Activated CD4-positive, alpha-beta T cell treated with anti-CD3 and anti-CD28 coated beads, Interleukin-2, amount 50 U/mL, for 1 hour (primary cell): ENCODE measurements at regions not wholly inside any gene's neighbourhood (a gene's known extent, or its start where the extent isn't known, plus 50 kb on each side); places are given as distances from the start of the nearest gene placed in this dataset.

Experiments
- DNase-seq: peaks from one replicate; pipeline ENCODE4 v3.0.0-alpha.2; 2020

DNA sequence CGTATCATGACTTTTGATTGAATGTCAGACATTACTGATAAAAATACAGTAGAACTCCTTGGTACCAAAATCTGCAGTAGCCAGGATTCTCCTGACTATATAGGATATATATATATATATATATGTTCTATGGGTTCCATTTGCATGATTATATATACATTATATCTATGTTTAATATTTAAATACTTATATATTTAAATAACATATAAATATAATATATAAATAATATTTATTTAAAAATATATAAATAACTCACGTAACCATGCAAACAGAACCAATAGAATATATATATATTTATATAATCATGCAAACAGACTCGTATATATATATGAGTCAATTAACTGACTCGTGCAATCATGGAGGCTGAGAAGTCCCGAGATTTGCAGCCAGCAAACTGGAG lies 278.8 kb upstream of the PLXNA2 start:
- DNase-seq: no peak

DNA sequence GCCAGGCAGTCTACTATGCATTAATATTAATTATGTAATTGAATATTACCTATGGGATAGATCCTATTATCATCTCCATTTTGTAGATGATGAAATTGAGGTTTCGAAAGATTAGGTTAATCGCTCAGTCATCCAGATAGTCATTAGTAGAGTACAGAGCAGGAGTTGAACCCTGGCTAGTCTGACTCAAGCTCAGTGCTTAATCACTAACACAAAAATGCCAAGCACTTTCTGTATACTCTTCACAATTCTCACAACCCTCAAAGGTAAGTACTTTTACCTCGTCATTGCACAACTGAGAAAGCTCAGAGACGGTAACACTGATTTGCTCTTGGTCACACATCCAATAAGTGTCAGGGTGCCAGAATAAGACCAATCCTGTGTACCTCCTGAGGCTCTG lies 280.2 kb upstream of the PLXNA2 start:
- no peak for DNase-seq

DNA sequence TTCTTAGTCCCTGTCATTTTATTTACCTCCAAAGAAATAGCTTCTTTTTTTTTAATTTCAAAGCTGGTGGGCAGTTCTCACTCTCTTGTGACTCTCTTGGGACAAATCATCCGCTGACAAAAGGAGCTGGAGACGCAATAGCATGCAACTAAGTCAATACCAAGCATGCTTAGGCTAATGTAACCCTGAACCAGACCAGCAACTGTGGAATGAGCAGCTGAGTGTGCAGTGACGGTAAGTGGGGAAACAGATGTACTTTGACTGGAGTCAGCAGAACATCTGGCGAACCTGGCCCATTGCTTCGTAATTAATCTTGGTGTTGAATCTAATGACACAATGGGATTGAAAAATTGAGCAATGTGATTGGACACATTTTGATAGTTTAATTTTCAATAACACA lies 280.7 kb upstream of the PLXNA2 start:
- DNase-seq: no peak

DNA sequence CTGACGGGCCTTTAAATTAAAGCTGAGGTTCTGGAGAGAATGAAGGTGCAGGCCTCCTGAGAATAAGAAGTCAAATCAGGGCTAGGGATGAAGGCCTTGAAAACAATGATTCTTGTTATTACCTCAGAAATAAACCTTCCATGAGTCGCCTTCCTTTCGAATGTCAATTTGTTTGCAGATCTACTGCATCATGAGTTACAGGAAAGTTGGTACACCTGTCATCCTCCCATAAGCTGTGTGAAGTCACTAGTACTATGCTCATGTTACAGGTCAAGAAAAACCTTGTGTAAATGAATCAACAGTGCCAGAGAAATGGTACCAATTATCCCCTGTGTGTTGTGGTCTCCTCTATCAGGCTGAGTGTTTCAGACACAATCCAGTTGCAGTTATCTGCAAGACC lies 281.2 kb upstream of the PLXNA2 start:
- no peak for DNase-seq

DNA sequence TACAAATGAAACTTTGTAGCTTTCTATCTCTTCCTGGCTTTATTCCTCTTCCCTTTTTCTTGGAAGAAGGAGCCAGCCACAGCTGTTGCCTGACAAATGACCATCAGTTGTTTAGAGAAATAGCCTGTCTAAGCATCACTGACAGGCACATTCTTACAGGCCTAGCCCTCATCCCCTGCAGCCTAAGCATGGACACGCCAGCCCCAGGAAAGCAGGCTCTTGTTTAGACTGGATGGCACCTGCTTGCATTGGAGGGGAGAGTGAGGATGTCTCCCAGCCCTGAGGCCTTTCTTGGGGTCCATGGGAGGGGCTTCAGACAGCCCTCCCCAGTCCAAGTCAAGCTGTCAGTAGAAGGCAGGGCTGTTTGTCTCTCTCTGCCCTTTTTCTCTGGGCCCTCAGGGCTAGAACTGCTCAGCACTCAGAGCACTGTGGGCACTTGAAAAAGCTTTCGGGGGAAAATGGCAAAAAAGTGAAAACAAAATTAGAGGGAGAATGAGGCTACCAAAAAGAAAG lies 282.5 kb upstream of the PLXNA2 start:
- no peak for DNase-seq

DNA sequence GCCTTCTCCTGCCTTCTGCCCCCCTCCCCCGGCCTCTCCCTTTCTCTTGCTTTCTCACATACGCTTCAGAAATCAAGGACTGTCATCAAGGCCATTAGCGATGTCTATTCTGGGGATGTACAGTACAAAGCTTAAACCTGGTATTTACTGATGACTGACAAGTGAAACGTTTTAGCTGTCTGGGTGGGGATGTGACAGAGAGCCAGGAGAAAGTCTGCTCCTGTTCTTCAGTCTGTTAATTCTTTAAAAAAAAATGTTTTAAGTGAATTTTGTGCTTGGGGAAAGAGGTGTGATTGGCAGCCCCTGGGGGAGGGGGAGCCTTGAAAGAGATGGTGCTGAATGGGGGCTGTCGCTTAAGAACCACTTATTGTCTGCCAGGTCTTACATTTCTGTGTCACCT lies 283.0 kb upstream of the PLXNA2 start:
- DNase-seq: no peak

DNA sequence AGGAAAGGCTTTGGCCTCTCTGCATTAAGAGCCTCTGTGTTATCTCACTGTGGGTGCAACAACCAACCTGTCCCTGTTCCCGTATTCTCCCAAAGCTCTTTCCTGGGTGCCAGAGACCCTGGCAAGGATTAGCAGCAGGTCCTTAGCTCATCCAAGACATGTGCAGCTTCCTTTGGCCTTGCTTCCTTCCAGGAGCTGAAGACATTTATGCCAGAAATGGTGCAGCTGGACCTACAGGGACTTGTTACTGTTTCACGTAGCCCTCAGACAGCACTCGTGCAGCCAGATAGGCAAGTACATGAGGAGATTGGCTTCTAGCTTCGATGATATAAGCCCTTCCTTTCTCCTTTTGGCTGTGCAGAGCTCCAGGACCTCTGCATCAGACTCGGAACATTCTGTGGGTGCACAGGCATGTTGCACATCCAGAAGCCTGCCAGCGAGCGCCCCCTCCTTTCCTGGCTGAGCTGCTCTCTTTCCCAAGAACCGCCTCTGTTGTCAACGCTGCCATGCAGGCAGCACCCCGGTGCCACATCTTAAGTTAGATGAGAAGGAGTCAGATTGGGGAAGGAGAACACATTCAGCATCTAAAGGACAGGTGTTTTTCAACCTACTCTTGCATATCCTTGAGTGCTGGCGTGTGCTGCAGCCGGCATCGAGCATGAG lies 284.5 kb upstream of the PLXNA2 start:
- DNase-seq: no peak

DNA sequence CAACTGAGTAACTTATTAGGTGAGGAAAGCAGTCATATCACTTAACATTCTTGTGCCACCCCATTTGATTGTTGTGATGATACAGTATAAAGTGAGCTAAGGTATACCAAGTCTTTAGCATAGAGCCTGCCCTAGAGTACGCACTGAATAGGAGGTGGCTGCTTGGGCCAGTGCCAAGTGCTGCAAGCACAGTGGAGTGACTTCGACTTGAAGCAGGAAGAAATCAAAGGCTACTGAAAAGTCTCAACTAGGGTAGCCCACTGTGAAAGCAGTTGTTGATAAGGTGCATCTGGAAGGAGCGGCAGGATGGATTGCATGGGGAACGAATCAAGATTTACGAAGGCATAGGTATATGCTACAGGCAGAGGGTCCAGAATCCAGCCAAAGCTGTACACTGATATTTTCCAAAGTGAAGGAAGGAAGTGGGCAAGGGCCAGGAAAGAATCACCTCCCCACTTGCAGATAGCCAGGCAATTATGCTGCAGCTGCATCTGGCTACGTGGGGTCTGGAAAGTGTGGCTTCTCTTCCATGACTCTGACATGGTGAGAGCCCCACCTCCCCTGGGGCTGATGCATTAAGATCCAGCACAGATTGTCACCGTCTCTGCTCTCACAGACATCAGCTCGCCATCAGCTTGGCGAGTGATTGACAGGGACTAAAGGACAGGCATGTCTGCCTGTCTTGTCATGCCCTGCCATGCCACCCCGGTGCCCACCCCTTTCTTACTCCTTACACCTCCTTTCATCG lies 287.0 kb upstream of the PLXNA2 start:
- no peak for DNase-seq

DNA sequence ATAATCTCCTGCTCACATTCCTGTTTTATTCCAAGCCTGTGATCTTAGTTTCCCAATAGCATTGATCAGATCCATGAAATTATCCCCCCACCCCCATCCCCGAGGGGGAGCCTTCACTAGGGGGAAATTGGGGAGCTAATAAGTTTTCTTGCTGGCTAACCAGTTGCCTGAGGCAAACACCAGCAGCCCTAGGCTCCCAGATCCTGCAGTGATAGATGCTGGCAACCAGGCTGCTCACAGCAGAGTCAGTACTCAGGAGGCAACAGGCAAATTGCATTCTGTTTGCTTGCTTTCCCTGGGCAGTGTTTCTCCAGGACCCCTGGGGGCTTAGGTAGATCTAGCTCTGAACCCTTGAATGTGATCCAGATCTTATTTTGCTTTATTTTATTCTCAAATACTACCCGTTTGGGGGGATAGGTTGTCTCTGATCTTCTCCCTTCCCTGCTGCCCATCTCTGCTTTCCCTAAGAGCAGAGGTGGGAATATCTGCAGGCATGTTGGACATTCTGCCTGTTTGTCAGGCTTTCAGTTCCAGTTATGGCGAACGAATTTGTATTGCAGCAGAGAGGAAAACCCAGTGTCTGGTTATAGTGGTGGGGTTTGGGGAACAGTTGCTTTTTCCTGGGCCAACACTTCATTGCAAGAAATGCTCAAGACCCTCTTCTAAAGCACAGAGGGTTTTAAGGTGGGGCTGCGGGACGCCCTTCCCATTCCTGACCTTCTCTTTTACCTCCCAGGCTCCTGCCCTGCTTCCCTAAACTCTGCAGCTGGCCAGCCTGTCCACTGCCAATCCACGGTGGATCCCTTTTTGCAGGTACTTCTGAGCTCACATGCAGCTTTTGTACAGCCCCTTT lies 289.8 kb upstream of the PLXNA2 start:
- DNase-seq: no peak

DNA sequence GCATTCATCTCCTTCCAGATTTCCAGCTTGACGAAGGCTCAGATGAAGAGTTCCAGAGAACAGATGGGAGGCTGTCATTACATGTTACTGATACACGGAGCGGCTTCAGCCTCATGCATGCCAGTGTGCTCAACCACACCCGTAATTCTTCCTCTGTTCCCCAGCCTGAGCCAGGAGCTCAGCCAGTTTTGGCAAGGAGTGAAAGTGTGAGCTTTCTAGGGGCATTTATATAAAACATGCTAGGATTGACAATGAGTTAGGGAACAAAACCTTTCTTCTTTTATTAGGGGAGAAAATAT lies 290.4 kb upstream of the PLXNA2 start:
- no peak for DNase-seq

DNA sequence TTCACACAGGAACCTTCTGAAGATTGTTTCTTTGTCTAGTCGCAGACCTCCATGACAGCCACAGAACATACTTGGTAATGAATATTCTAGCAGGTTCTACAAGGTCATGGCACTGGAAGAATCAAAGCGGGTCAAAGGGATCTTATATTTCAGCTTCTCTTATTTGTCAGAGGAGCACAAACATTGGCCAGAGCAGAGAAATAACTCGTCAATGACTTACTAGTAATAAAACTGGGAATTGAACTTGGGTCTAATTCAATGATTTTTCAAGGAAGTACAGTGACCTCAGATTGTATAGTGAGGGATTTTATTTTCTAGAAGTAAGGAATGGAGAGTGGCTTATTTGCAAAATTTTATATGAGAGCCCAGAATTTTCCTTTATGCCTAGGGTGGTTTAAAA lies 290.8 kb upstream of the PLXNA2 start:
- DNase-seq: no peak

DNA sequence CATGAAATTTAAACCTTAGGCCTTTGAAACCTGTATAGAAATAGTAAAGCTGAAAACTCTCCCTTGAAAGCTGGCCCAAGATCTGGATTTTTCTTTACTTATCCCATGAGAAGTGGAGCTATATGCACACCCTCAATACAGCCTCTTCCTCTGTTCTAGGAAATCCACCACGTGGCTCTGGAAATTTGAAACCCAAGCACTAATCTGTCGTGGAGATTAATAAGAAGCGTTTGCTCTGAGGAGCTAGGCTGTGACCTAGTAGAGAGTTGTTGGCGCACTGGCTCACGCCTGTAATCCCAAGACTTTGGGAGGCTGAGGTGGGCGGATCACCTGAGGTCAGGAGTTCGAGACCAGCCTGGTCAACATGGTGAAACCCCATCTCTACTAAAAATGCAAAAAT lies 291.3 kb upstream of the PLXNA2 start:
- DNase-seq: no peak

DNA sequence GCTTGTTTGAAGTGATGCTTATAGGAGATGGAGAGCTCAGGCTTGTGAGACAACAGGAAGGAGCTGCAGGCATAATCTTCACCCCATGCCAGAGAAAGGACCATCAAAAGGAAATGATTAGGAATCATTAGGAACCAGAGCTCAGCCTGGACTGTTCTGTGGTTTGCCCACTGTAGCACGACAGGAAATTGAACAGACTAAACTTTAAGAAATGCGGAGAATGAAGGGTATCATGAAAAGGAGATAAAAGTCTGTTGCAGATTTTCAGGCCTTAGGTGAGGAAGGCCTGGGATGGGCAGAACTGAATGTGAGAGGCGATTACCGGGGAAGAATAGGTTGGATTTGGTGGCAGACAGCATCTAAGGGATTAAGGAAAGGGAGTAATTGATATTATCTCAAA lies 292.0 kb upstream of the PLXNA2 start:
- DNase-seq: no peak

DNA sequence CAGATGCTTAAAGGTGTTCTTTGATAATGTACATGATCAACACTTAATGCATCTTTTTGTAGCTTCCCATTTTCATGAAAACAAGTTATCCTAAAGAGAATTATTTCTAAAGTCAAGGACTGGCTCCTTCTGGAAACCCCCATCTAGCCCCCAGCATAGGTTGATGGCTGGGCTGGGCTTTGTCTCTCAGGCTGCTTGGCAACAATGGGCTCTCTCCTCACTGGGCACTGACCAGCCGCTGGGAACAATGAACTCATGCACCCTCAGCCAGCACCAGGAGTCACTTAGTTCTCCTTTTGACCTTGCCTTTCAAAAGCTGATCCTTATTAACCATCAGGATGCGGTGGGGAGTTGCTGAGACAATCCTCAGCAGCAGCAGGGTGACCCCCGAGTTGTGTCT lies 293.0 kb upstream of the PLXNA2 start:
- DNase-seq: no peak

DNA sequence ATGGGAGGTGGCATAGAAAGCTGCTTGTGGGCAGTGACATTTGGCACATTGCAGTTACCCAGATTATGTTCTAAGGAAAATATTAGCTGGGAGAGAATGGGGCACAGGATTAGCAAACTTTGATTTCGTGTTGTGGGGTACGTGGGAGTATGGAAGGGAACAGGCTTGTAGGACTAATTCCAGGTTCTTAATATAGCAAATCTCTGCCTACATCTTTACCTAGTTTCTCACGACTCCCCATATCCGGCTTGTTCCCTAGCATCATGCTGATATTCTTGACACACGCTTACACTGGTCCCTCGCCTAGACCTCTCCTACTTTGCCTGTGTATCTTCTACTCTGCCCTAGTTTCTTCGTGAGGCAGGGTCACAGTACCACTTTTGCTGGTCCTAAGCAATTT lies 293.9 kb upstream of the PLXNA2 start:
- DNase-seq: no peak

DNA sequence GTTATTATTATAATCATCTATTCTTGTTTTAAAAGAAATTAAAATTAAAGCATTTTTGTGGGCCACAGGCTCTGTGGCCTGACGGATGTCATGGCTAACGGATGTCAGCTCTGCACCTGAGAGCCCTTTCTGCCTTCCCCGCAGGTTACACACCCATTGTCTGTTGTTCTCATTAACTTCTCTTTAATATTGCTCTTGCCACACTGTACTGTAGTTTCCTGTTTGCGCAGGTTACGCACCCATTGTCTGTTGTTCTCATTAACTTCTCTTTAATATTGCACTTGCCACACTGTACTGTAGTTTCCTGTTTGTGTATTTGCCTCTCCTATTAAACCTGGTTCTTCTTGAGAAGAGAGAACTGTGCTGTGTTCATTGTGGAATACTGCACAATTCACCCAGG lies 294.4 kb upstream of the PLXNA2 start:
- no peak for DNase-seq

DNA sequence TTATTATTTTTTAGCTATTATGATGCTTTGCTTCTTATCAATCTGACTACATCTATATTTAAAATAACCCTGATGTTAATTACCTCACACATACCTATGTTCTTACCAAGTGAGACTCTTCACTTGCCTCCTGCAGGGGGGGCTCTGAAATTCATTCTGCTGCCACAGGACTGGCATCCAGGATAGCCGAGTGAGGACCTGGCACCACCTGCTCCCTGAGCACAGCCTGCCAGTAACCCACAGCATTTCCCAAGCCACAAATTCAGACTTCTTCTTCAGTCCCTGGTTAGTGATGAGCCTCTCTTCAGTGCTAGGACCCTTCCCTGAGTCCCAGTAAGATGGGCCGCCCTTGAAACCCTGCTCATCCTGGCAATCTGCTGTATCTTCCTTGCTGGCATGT lies 296.5 kb upstream of the PLXNA2 start:
- DNase-seq: no peak

DNA sequence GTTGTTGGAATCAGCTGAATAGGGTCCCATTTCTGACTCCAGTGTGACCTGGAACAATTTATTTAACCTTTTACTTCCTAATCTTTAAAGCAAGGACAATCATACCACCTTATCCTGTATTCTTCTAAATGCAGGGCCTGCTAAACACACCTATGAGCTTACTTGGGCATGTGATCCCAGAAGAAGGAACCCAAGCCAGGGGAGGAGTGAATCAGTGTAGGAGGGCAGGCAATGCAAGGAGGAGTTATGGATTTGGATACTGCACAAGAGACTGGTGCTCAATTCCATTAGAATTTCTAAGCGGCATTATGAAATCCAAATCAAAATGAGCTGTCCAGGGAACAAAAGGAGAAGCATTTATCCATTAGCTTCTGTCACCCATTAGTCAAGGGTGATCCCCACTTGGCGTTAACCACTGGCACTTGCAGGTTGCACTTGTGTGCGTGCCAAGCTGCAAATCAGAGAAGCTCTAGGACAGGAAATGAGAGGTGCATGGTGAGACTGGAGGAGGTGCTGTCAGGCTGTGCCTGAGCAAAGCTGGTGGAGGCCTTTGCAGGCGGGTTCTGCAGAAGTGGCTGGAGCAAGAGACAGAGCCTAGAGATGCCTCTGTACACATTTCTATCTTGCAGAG lies 297.2 kb upstream of the PLXNA2 start:
- DNase-seq: no peak

DNA sequence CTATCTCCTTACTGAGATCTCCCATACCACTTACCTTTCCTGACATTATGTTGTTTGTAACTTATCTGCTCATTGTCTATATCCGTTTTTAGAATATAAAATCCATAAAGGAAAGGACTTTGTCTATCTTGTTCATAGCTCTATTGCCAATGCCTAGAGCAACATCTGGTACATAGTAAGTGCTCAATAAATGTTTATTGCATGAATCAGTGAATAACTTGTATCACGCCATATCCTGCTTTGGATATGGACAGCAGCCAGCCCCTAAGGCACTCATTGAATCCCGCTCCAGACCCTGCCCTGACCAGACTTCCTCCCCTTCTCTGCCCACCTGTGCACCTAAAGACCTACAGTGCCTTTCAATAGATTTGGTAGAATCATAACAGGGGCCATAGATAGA lies 298.1 kb upstream of the PLXNA2 start:
- DNase-seq: no peak

DNA sequence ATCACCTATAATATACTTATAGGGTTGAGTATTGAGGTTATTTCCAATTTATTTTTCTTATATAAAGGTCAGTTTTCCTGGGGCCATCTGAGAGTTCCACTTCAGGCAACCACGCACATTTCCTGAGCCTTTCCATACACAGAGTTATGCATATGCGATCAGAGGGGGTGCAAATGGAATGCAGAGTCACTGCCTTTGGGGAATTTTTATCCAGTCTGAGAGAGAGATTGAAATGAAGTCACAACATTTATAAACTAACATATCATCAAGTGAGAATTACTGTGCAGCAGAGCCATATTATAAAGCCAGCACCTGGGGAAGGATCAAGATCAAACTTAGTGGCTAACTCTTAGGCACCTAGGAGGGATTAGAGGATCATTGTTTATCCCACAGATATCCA lies 299.9 kb upstream of the PLXNA2 start:
- DNase-seq: no peak

DNA sequence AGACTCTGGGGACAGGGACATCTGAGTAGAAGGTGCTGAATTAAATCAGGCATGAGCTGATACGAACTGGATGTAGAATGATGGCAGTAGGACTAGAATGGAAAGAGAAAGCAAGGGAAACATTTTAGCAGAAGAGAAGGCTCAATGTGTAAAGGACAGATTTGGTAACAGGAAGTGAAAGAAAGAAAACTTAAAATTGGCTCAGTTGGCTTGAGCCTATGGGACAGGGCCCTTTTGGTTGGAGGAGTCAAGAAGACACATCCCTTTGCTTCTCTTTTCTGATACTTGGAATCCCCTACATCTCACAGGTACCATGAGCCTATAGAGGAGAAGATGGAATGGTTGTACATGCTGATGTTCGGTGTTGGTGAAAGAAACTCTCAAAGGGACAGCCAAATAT lies 300.6 kb upstream of the PLXNA2 start:
- no peak for DNase-seq

DNA sequence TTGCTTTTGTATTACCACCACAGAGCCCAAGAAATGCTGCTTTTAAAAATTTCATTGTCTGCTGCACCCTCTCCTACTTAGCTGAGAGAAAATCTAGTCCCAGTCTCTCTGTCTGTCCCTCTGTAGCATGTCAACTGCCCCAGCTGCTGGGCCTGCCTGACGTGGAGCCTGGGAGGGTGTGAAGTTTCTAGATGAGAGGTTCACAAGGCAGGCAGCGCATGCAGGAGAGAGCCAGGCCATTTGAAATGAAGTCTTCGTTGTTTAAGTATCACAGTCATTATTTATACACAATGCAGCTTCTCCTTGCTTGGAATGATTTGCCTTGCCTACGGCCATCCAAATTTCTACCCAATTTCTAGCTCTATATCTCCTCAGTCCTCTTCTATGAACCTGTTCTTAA lies 306.8 kb upstream of the PLXNA2 start:
- no peak for DNase-seq

DNA sequence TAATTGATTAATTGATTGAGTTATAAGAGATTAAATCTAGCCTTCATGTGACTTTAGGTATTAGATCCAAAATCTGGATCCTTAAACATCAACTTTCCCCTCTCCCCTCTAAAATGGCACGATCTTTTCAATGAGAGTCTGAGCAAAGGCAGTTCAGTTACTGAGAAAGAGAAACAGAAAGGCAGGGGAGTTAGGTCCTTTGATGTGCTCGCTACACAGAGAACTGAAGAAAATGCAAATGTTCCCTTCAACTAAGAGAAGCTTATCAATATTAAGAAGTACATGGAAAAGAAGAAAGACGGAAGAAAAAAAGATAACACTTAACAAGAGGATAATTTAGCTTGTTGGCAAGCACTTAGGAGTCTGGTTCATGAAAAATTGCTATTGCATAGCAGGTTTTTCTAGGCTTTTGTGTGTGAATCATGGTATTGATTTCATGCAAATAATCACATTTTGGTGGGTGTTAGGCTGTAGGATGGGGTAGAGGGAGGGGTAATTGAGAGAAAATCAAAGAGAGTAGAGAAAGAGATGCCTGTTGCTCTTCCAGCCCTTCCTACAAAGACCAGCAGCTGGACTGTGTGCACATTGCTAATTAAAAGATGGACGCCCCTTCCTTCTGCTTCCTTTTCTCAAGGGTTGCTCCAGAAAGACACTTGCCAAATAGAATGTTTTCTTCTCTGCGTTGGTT lies 307.6 kb upstream of the PLXNA2 start:
- no peak for DNase-seq
